ENCODE measurements at regions not wholly inside any gene's neighbourhood (a gene's known extent, or its start where the extent isn't known, plus 50 kb on each side); places are given as distances from the start of the nearest gene placed in this dataset.
"Not testable (repeated sequence)": the region's sequence is repeated elsewhere in the genome, so short reads cannot be mapped to it uniquely, and the experiment has no call there.

GRCh38 chr15:96146726-96147125 is 183.8 kb upstream of the NR2F2 start:
- H3K9me2 ChIP-seq (replicated peaks; ENCODE audit: insufficient read depth, low read length): no peaks in the 10 kb centered on the region
- no peaks in the 10 kb centered on the region for H3K9me3 ChIP-seq (replicated peaks; ENCODE audit: insufficient read depth, low read length)
- no peak for DNase-seq
- no peak overlapping the region for H2AFZ ChIP-seq (ENCODE audit: low read length)
- H3K4me3 ChIP-seq (ENCODE audit: low read length): no peak overlapping the region
- no peak overlapping the region for H3K4me2 ChIP-seq (ENCODE audit: low read depth, low read length)
- no peak overlapping the region for H3K27ac ChIP-seq (ENCODE audit: low read length)
- no peaks in the 10 kb centered on the region for H4K20me1 ChIP-seq (ENCODE audit: insufficient read depth, low read length)
- H3K79me2 ChIP-seq (ENCODE audit: low read length): no peaks in the 10 kb centered on the region
- H3K9ac ChIP-seq (ENCODE audit: low read length): no peak overlapping the region
- no peak for TF ChIP-seq EZH2phosphoT487 (IDR thresholded peaks at IDR 0.05; ENCODE audit: low read length)
- no peak for TF ChIP-seq EZH2 (optimal IDR thresholded peaks at IDR 0.05; ENCODE audit: low read depth, low read length)
- no peaks in the 10 kb centered on the region for H3F3A ChIP-seq (ENCODE audit: insufficient read depth, low read length)
- no peaks in the 10 kb centered on the region for H3K4me1 ChIP-seq (ENCODE audit: low read length)
- H3K36me3 ChIP-seq (replicated peaks; ENCODE audit: insufficient read depth, low read length): no peaks in the 10 kb centered on the region
- no peaks in the 10 kb centered on the region for H3K27me3 ChIP-seq (replicated peaks; ENCODE audit: insufficient read depth, low read length)

GRCh38 chr15:96147267-96147666 is 183.2 kb upstream of the NR2F2 start:
- Histone ChIP-seq H3K9ac (ENCODE audit: low read length) (no peak overlapping the region), H3K4me2 (ENCODE audit: low read depth, low read length) (no peak overlapping the region), H3K27me3 (replicated peaks; ENCODE audit: insufficient read depth, low read length) (no peaks in the 10 kb centered on the region), H4K20me1 (ENCODE audit: insufficient read depth, low read length) (no peaks in the 10 kb centered on the region), H3K9me2 (replicated peaks; ENCODE audit: insufficient read depth, low read length) (no peaks in the 10 kb centered on the region), H3K79me2 (ENCODE audit: low read length) (no peaks in the 10 kb centered on the region), H3F3A (ENCODE audit: insufficient read depth, low read length) (no peaks in the 10 kb centered on the region), H3K9me3 (replicated peaks; ENCODE audit: insufficient read depth, low read length) (no peaks in the 10 kb centered on the region), H3K27ac (ENCODE audit: low read length) (no peak overlapping the region), H3K4me3 (ENCODE audit: low read length) (no peak overlapping the region), H3K36me3 (replicated peaks; ENCODE audit: insufficient read depth, low read length) (no peaks in the 10 kb centered on the region), H3K4me1 (ENCODE audit: low read length) (no peaks in the 10 kb centered on the region), H2AFZ (ENCODE audit: low read length) (no peak overlapping the region)
- DNase-seq: no peak
- TF ChIP-seq EZH2 (optimal IDR thresholded peaks at IDR 0.05; ENCODE audit: low read depth, low read length) (no peak), EZH2phosphoT487 (IDR thresholded peaks at IDR 0.05; ENCODE audit: low read length) (no peak), CTCF (IDR thresholded peaks at IDR 0.05; ENCODE audit: low read length) (no peak)

GRCh38 chr15:96150254-96150653 is 180.2 kb upstream of the NR2F2 start:
- Histone ChIP-seq H3K9ac (ENCODE audit: low read length) (no peak overlapping the region), H4K20me1 (ENCODE audit: insufficient read depth, low read length) (no peaks in the 10 kb centered on the region)

GRCh38 chr15:96151749-96152148 is 178.8 kb upstream of the NR2F2 start:
- H3K4me1 ChIP-seq (ENCODE audit: low read length); DNase-seq; H3K4me3 ChIP-seq (ENCODE audit: low read length); H3K27ac ChIP-seq (ENCODE audit: low read length); H4K20me1 ChIP-seq (ENCODE audit: insufficient read depth, low read length); H3K27me3 ChIP-seq (replicated peaks; ENCODE audit: insufficient read depth, low read length); H3K9me3 ChIP-seq (replicated peaks; ENCODE audit: insufficient read depth, low read length); H3K4me2 ChIP-seq (ENCODE audit: low read depth, low read length); H3K9me2 ChIP-seq (replicated peaks; ENCODE audit: insufficient read depth, low read length); H3K36me3 ChIP-seq (replicated peaks; ENCODE audit: insufficient read depth, low read length); H3F3A ChIP-seq (ENCODE audit: insufficient read depth, low read length); H3K79me2 ChIP-seq (ENCODE audit: low read length); H2AFZ ChIP-seq (ENCODE audit: low read length); H3K9ac ChIP-seq (ENCODE audit: low read length): not testable (repeated sequence)

More at GRCh38 chr15:96150254-96150653, 180.2 kb upstream of the NR2F2 start:
- TF ChIP-seq EZH2 (optimal IDR thresholded peaks at IDR 0.05; ENCODE audit: low read depth, low read length): no peak
- no peak for TF ChIP-seq CTCF (IDR thresholded peaks at IDR 0.05; ENCODE audit: low read length)
- TF ChIP-seq EZH2phosphoT487 (IDR thresholded peaks at IDR 0.05; ENCODE audit: low read length): no peak
- Histone ChIP-seq H3K27ac (ENCODE audit: low read length) (no peak overlapping the region), H3K4me3 (ENCODE audit: low read length) (no peak overlapping the region), H3K36me3 (replicated peaks; ENCODE audit: insufficient read depth, low read length) (no peaks in the 10 kb centered on the region), H3K4me2 (ENCODE audit: low read depth, low read length) (no peak overlapping the region), H3K79me2 (ENCODE audit: low read length) (no peaks in the 10 kb centered on the region), H3K9me2 (replicated peaks; ENCODE audit: insufficient read depth, low read length) (no peaks in the 10 kb centered on the region), H3K9me3 (replicated peaks; ENCODE audit: insufficient read depth, low read length) (no peaks in the 10 kb centered on the region), H3K27me3 (replicated peaks; ENCODE audit: insufficient read depth, low read length) (no peaks in the 10 kb centered on the region), H2AFZ (ENCODE audit: low read length) (no peak overlapping the region), H3K4me1 (ENCODE audit: low read length) (no peaks in the 10 kb centered on the region), H3F3A (ENCODE audit: insufficient read depth, low read length) (no peaks in the 10 kb centered on the region)
- no peak for DNase-seq

All from MM.1S (cell line).